Activated CD4-positive, alpha-beta memory T cell treated with anti-CD3 and anti-CD28 coated beads, Interleukin-2, amount 10 ng/mL, durations not matched to agents 7 days and 5 days (primary cell): ENCODE measurements at regions not wholly inside any gene's neighbourhood (a gene's known extent, or its start where the extent isn't known, plus 50 kb on each side); places are given as distances from the start of the nearest gene placed in this dataset.
"Not testable (repeated sequence)": the region's sequence is repeated elsewhere in the genome, so short reads cannot be mapped to it uniquely, and the experiment has no call there.

Source experiments
- CTCF ChIA-PET: fragments of 350-600 bp; sonication (Branson Sonifier 250); formaldehyde crosslinking; loops from one replicate; lab custom pipeline; 2021; ENCODE audit warnings: antibody characterized with exemption, inconsistent platforms; lab: Charles Lee
- POLR2A ChIA-PET: fragments of 350-600 bp; sonication (Branson Sonifier 250); formaldehyde crosslinking; loops from one replicate; lab custom pipeline; 2021; ENCODE audit warnings: antibody characterized with exemption; lab: Charles Lee
- DNase-seq: peaks from one replicate; pipeline ENCODE4 v3.0.0-alpha.2; 2020
- H3K27ac Mint-ChIP-seq: one replicate; pipeline ENCODE4 v1.8.0; 2021; ENCODE audit warnings: mild to moderate bottlenecking, mixed read lengths
- H3K27me3 Mint-ChIP-seq: one replicate; pipeline ENCODE4 v1.8.0; 2021; ENCODE audit warnings: mixed read lengths
- H3K36me3 Mint-ChIP-seq: one replicate; pipeline ENCODE4 v1.8.0; 2021; ENCODE audit warnings: low read depth, mixed read lengths
- H3K4me1 Mint-ChIP-seq: one replicate; pipeline ENCODE4 v1.8.0; 2021; ENCODE audit warnings: mixed read lengths
- H3K4me3 Mint-ChIP-seq: one replicate; pipeline ENCODE4 v1.8.0; 2021; ENCODE audit warnings: mild to moderate bottlenecking, mixed read lengths
- H3K9me3 Mint-ChIP-seq: one replicate; pipeline ENCODE4 v1.8.0; 2021; ENCODE audit warnings: mixed read lengths

DNA sequence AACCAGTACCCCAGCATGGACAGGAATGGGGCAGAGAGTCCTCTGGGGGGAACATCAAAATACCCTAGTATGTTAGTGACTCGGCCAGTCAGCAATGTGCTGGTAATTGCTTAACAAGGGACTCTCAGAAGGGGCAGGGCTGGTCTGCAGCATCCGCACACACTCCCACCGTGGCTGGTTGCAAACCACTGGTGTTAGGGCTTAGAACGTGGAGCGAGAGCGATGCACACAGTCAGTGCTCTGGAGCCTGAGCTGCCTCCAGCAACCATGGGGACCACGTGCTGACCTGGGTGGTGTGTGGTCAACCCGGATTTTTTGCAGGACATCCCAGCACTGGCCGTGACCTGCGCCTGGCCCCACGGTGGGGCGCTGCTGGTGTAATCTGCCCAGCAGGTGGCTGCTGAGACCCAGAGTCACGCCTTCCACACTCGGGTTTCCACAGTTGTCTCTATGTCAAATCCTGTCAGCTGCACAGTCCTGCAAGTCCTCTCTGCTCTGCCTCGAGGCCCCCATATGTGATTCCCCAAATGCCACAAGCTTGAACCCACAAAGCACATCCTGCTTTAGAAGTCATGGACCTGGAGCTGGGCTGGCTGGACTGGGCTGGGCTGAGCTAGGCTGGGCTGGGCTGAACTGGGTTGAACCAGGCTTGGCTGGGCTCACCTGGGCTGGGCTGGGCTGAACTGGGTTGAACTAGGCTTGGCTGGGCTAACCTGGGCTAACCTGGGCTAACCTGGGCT is 50.6 kb upstream of the GPC1 start:
- POLR2A ChIA-PET = no interaction called here
- peaks cover 3% of the 10 kb centered on the region for H3K27me3 Mint-ChIP-seq
- H3K4me3 Mint-ChIP-seq = no peak overlapping the region
- H3K4me1 Mint-ChIP-seq = no peaks in the 10 kb centered on the region
- no peaks in the 10 kb centered on the region for H3K36me3 Mint-ChIP-seq
- H3K9me3 Mint-ChIP-seq = no peaks in the 10 kb centered on the region
- no peak for DNase-seq
- CTCF ChIA-PET = no interaction called here
- no peak overlapping the region for H3K27ac Mint-ChIP-seq

DNA sequence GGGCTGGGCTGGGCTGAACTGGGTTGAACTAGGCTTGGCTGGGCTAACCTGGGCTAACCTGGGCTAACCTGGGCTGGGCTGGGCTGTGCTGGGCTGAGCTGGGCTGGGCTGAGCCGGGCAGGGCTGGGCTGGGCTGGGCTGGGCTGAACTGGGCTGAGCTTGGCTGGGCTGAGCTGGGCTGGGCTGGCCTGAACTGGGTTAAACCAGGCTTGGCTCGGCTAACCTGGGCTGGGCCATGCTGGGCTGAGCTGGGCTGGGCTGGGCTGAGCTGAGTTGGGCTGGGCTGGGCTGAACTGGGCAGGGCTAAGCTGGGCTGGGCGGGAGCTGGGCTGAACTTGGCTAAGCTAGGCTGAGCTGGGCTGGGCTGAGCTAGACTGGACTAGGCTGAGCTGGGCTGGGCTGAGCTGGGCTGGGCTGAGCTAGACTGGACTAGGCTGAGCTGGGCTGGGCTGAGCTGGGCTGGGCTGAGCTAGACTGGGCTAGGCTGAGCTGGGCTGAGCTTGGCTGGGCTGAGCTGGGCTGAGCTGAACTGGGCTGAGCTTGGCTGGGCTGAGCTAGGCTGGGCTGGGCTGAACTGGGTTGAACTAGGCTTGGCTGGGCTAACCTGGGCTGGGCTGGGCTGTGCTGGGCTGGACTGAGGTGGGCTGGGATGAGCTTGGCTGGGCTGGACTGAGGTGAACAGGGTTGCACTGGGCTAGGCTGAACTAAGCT is 49.9 kb upstream of the GPC1 start:
- H3K36me3 Mint-ChIP-seq, DNase-seq: not testable (repeated sequence)
- CTCF ChIA-PET = interaction anchor here (0.9 kb wide), 1 partner anchor 128 kb away, joined by 3 read pairs; no protein-coding TSS in a partner anchor

More for the DNA sequence above, 49.9 kb upstream of the GPC1 start:
- H3K27me3 Mint-ChIP-seq, H3K27ac Mint-ChIP-seq, H3K4me3 Mint-ChIP-seq, POLR2A ChIA-PET, H3K9me3 Mint-ChIP-seq, H3K4me1 Mint-ChIP-seq: not testable (repeated sequence)
